H1 (cell line): ENCODE measurements at regions not wholly inside any gene's neighbourhood (a gene's known extent, or its start where the extent isn't known, plus 50 kb on each side); places are given as distances from the start of the nearest gene placed in this dataset.

Experiments used
- CTCF ChIA-PET: fragments of 300-600 bp; sonication (Branson Sonifier 250); formaldehyde crosslinking; loops from one replicate; lab custom pipeline; 2021; ENCODE audit not compliant: partially characterized antibody; lab: Charles Lee
- POLR2A ChIA-PET: fragments of 300-600 bp; sonication (Branson Sonifier 250); formaldehyde crosslinking; loops from one replicate; lab custom pipeline; 2021; ENCODE audit warnings: inconsistent platforms; ENCODE audit not compliant: partially characterized antibody; lab: Charles Lee
- DNase-seq, 2 experiments: peaks; one replicate each; pipeline versions ENCODE4 v3.0.0 to v3.0.0-alpha.2; 2010 to 2022; ENCODE audit warnings: low spot score in 2 of 2, low read depth in 1 of 2, mixed read lengths in 1 of 2
- FAIRE-seq: peaks from 2 replicates; lab custom pipeline; 2011; peaks lifted over from hg19 to GRCh38; lab: Jason Lieb, UNC
- H2AFZ ChIP-seq: 2 replicates; pipeline ENCODE4 v1.8.1; 2012; ENCODE audit warnings: low read length, inconsistent platforms
- H2AK5ac ChIP-seq: 2 replicates; pipeline ENCODE4 v1.6.1; 2013; ENCODE audit warnings: low read depth, low read length
- H2BK120ac ChIP-seq: replicated peaks from 2 replicates; pipeline ENCODE3; 2013; ENCODE audit warnings: low read depth, low read length, inconsistent platforms
- H2BK12ac ChIP-seq: 2 replicates; pipeline ENCODE4 v1.6.1; 2013; ENCODE audit warnings: low read depth, low read length
- H2BK15ac ChIP-seq: 2 replicates; pipeline ENCODE4 v1.6.1; 2013; ENCODE audit warnings: low read length
- H2BK20ac ChIP-seq: 2 replicates; pipeline ENCODE4 v1.6.1; 2013; ENCODE audit warnings: low read length
- H2BK5ac ChIP-seq: 2 replicates; pipeline ENCODE4 v1.6.1; 2013; ENCODE audit warnings: low read depth, low read length
- H3K14ac ChIP-seq: 2 replicates; pipeline ENCODE4 v1.6.1; 2013; ENCODE audit warnings: inconsistent platforms; ENCODE audit not compliant: insufficient read length
- H3K18ac ChIP-seq: 2 replicates; pipeline ENCODE4 v1.6.1; 2013; ENCODE audit warnings: low read length; ENCODE audit errors: extremely low read depth
- H3K23ac ChIP-seq: 2 replicates; pipeline ENCODE4 v1.6.1; 2013; ENCODE audit warnings: inconsistent platforms; ENCODE audit not compliant: insufficient read length
- H3K23me2 ChIP-seq: 2 replicates; pipeline ENCODE4 v1.6.1; 2013; ENCODE audit warnings: low read depth, low read length
- H3K27ac ChIP-seq: 2 replicates; pipeline ENCODE4 v1.6.1; 2011; ENCODE audit warnings: low read depth, low read length, inconsistent platforms
- H3K27me3 ChIP-seq, 4 experiments: replicated peaks in 1 of 4; 1 replicate in 1 of 4; 2 replicates in 3 of 4; pipeline versions ENCODE4 v1.6.1 to v1.8.1; 2011 to 2013; ENCODE audit warnings: low read length in 3 of 4, mild to moderate bottlenecking in 3 of 4, inconsistent platforms in 2 of 4, mixed read lengths in 2 of 4, moderate library complexity in 1 of 4; ENCODE audit not compliant: control insufficient read depth in 3 of 4, insufficient read depth in 3 of 4; ENCODE audit errors: extremely low read depth in 1 of 4
- H3K36me3 ChIP-seq, 4 experiments: 2 replicates each; pipeline versions ENCODE4 v1.6.1 to v1.8.1; 2011 to 2013; ENCODE audit warnings: mild to moderate bottlenecking in 4 of 4, low read length in 3 of 4, moderate library complexity in 2 of 4, control low read depth in 1 of 4, inconsistent platforms in 1 of 4; ENCODE audit not compliant: insufficient read depth in 4 of 4, control insufficient read depth in 2 of 4
- H3K4ac ChIP-seq: replicated peaks from 2 replicates; pipeline ENCODE3; 2013; ENCODE audit warnings: low read length, low read depth, mixed read lengths, inconsistent platforms; ENCODE audit not compliant: insufficient read length
- H3K4me1 ChIP-seq, 4 experiments: replicated peaks in 1 of 4; 1 replicate in 1 of 4; 2 replicates in 3 of 4; pipeline versions ENCODE4 v1.6.1 to v1.8.1; 2011 to 2013; ENCODE audit warnings: low read length in 3 of 4, inconsistent platforms in 2 of 4, mixed read lengths in 1 of 4; ENCODE audit not compliant: insufficient read depth in 4 of 4, control insufficient read depth in 3 of 4
- H3K4me2 ChIP-seq, 2 experiments: 2 replicates each; pipeline versions ENCODE4 v1.6.1 to v1.8.1; 2011 to 2013; ENCODE audit warnings: low read depth in 2 of 2, low read length in 2 of 2, control low read depth in 1 of 2, inconsistent platforms in 1 of 2, mild to moderate bottlenecking in 1 of 2; ENCODE audit not compliant: insufficient read depth in 1 of 2
- H3K4me3 ChIP-seq, 4 experiments: fragments of 200-600, 300-600 bp in 1 of 4; sonication (generic), shearing (Covaris generic), sonication (Bioruptor Twin) in 1 of 4; 2 replicates each; pipeline versions ENCODE4 v1.5.1 to v1.8.1; 2011 to 2016; ENCODE audit warnings: low read length in 4 of 4, low read depth in 3 of 4, control low read depth in 2 of 4, inconsistent platforms in 2 of 4, mild to moderate bottlenecking in 2 of 4, mixed read lengths in 1 of 4, moderate library complexity in 1 of 4; ENCODE audit not compliant: insufficient read depth in 2 of 4; ENCODE audit errors: extremely low read depth in 1 of 4
- H3K56ac ChIP-seq: replicated peaks from 2 replicates; pipeline ENCODE3; 2013; ENCODE audit warnings: low read depth, mild to moderate bottlenecking, mixed read lengths, low read length, inconsistent platforms; ENCODE audit not compliant: insufficient read length
- H3K79me1 ChIP-seq: 2 replicates; pipeline ENCODE4 v1.6.1; 2013; ENCODE audit warnings: low read depth, low read length, control low read depth
- H3K79me2 ChIP-seq, 2 experiments: 2 replicates each; pipeline versions ENCODE4 v1.6.1 to v1.8.1; 2012 to 2013; ENCODE audit warnings: low read length in 2 of 2, mild to moderate bottlenecking in 2 of 2, inconsistent platforms in 1 of 2; ENCODE audit not compliant: insufficient read depth in 2 of 2, control insufficient read depth in 1 of 2
- H3K9ac ChIP-seq, 4 experiments: replicated peaks in 1 of 4; 1 replicate in 1 of 4; 2 replicates in 3 of 4; pipeline versions ENCODE4 v1.6.1 to v1.8.1; 2011 to 2013; ENCODE audit warnings: low read depth in 3 of 4, low read length in 3 of 4, control low read depth in 2 of 4, mild to moderate bottlenecking in 2 of 4, moderate library complexity in 2 of 4, inconsistent platforms in 1 of 4; ENCODE audit errors: extremely low read depth in 1 of 4
- H3K9me3 ChIP-seq, 2 experiments: 2 replicates each; pipeline versions ENCODE4 v1.6.1 to v1.8.1; 2012 to 2013; ENCODE audit warnings: mild to moderate bottlenecking in 2 of 2, moderate library complexity in 2 of 2, control low read depth in 1 of 2, inconsistent platforms in 1 of 2, low read depth in 1 of 2, low read length in 1 of 2, mixed read lengths in 1 of 2; ENCODE audit not compliant: insufficient read depth in 2 of 2
- H4K20me1 ChIP-seq, 2 experiments: replicated peaks in 1 of 2; 2 replicates each; pipeline versions ENCODE3 to v1.8.1; 2011 to 2013; ENCODE audit warnings: inconsistent platforms in 2 of 2, low read length in 2 of 2, mild to moderate bottlenecking in 1 of 2; ENCODE audit not compliant: insufficient read depth in 2 of 2, control insufficient read depth in 1 of 2
- H4K5ac ChIP-seq: 2 replicates; pipeline ENCODE4 v1.6.1; 2013; ENCODE audit warnings: low read length, low read depth, mixed read lengths, inconsistent platforms; ENCODE audit not compliant: insufficient read length
- H4K8ac ChIP-seq: 2 replicates; pipeline ENCODE4 v1.8.0; 2013; ENCODE audit warnings: mild to moderate bottlenecking, moderate library complexity, low read length, inconsistent platforms; ENCODE audit not compliant: insufficient read depth; ENCODE audit errors: extremely low read depth
- H4K91ac ChIP-seq: replicated peaks from 2 replicates; pipeline ENCODE3; 2013; ENCODE audit warnings: low read length, mixed read lengths, inconsistent platforms; ENCODE audit not compliant: insufficient read length
- BCL11A ChIP-seq, 2 experiments: IDR thresholded peaks; one replicate each; pipeline ENCODE4 v1.6.1; 2011; ENCODE audit warnings: low read depth in 2 of 2, low read length in 2 of 2, mild to moderate bottlenecking in 2 of 2
- CEBPB ChIP-seq: IDR thresholded peaks from 2 replicates; pipeline ENCODE4 v1.6.1; 2012; ENCODE audit warnings: low read depth, low read length
- EGR1 ChIP-seq: IDR thresholded peaks from 2 replicates; pipeline ENCODE4 v1.6.1; 2011; ENCODE audit warnings: low read depth, low read length, borderline replicate concordance
- EP300 ChIP-seq, 2 experiments: IDR thresholded peaks; 1 replicate in 1 of 2; 2 replicates in 1 of 2; pipeline ENCODE4 v1.6.1; 2011 to 2012; ENCODE audit warnings: low read depth in 2 of 2, low read length in 2 of 2, mild to moderate bottlenecking in 2 of 2, borderline replicate concordance in 1 of 2, inconsistent platforms in 1 of 2, moderate library complexity in 1 of 2
- HDAC2 ChIP-seq, 2 experiments: fragments of 300-600 bp in 1 of 2; sonication (generic) in 1 of 2; IDR thresholded peaks; 2 replicates each; pipeline ENCODE4 v1.6.1; 2011 to 2012; ENCODE audit warnings: low read depth in 2 of 2, low read length in 2 of 2, mild to moderate bottlenecking in 2 of 2, moderate library complexity in 2 of 2, borderline replicate concordance in 1 of 2, inconsistent platforms in 1 of 2
- JUN ChIP-seq: IDR thresholded peaks from 2 replicates; pipeline ENCODE4 v1.6.1; 2011; ENCODE audit warnings: low read depth, mild to moderate bottlenecking, improper control_type of control experiment, low read length
- JUND ChIP-seq: IDR thresholded peaks from 2 replicates; pipeline ENCODE4 v1.6.1; 2011; ENCODE audit warnings: mild to moderate bottlenecking, improper control_type of control experiment, low read length
- MAFK ChIP-seq: IDR thresholded peaks from 2 replicates; pipeline ENCODE4 v1.6.1; 2012; ENCODE audit warnings: low read depth, mild to moderate bottlenecking, improper control_type of control experiment, low read length
- SIRT6 ChIP-seq: IDR thresholded peaks from one replicate; pipeline ENCODE4 v1.7.1; 2012; ENCODE audit warnings: low read length, inconsistent platforms
- SRF ChIP-seq: IDR thresholded peaks from 2 replicates; pipeline ENCODE4 v1.6.1; 2011; ENCODE audit warnings: mild to moderate bottlenecking, low read depth, low read length, moderate library complexity
- TEAD4 ChIP-seq: IDR thresholded peaks from 2 replicates; pipeline ENCODE4 v1.6.1; 2012; ENCODE audit warnings: low read depth, low read length, inconsistent platforms, mixed read lengths
- WGBS, 2 experiments: shearing (Covaris generic) in 1 of 2; methylation state at CpG; one replicate each; pipeline versions ENCODE4 v1.1.6 to v1.1.7; 2013 to 2015; ENCODE audit warnings: low lambda C conversion rate in 2 of 2, mixed read lengths in 2 of 2, inconsistent platforms in 1 of 2, low coverage in 1 of 2, missing lambda C conversion rate in 1 of 2; ENCODE audit not compliant: insufficient replicate concordance in 2 of 2, insufficient coverage in 1 of 2, insufficient read length in 1 of 2; ENCODE audit errors: extremely low coverage in 1 of 2, missing lambda C conversion rate in 1 of 2; 5-methylcytosine and 5-hydroxymethylcytosine counted together
- TF ChIP-seq, protein P1 (sequence below): IDR thresholded peaks from 2 replicates; pipeline ENCODE4 v1.6.1; 2012; ENCODE audit warnings: low read length, inconsistent platforms

GRCh38 chr14:43754838-43755237 lies 752.2 kb downstream of the FSCB start:
- no peak overlapping the region for H4K5ac ChIP-seq
- no peak overlapping the region for H2AFZ ChIP-seq
- no peaks in the 10 kb centered on the region for H4K20me1 ChIP-seq
- CTCF ChIA-PET = no interaction called here
- H3K9me3 ChIP-seq = no peaks in the 10 kb centered on the region
- no peaks in the 10 kb centered on the region for H3K79me1 ChIP-seq
- no peak overlapping the region; the same call in 1 of the 2 replicates for H2BK12ac ChIP-seq
- H3K36me3 ChIP-seq = peaks cover 0 to 9% (median 0%) of the 10 kb centered on the region in 4 experiments; a peak in 1 of 8 replicates
- peak overlapping the region in 1 of 2 experiments; percentile 2; a peak in 2 of 4 replicates for H3K4me2 ChIP-seq
- H3K14ac ChIP-seq = no peak overlapping the region
- FAIRE-seq (peak; percentile 93), DNase-seq (peak; percentile 42 to 47)
- no peak overlapping the region for H3K4ac ChIP-seq
- peaks cover 2 to 13% (median 4%) of the 10 kb centered on the region in 4 experiments; a peak in 3 of 7 replicates for H3K4me1 ChIP-seq
- H3K27me3 ChIP-seq = no peaks in the 10 kb centered on the region
- 0 out of 8 replicates have a peak overlapping the region, but pooled peaks of 1 of the 4 experiments have one; percentile 8 for H3K4me3 ChIP-seq
- no peak overlapping the region for H2BK120ac ChIP-seq
- H2AK5ac ChIP-seq = no peak overlapping the region
- H4K91ac ChIP-seq = no peak overlapping the region
- H2BK15ac ChIP-seq = no peak overlapping the region
- H3K23ac ChIP-seq = no peak overlapping the region
- H3K9ac ChIP-seq = no peak overlapping the region
- no peaks in the 10 kb centered on the region for H3K79me2 ChIP-seq
- WGBS, 2 experiments = 23% methylated on average over 3 of the region's 3 CpGs; no CpG with 5 or more reads in 1 of the 2 experiments
- no peak overlapping the region for H2BK20ac ChIP-seq
- POLR2A ChIA-PET = interaction anchor here (1.0 kb wide), 1 partner anchor 25 kb away, joined by 4 read pairs; no protein-coding TSS in a partner anchor
- H2BK5ac ChIP-seq = no peak overlapping the region
- peak overlapping the region; percentile 53; the same call in 1 of the 2 replicates for H3K27ac ChIP-seq
- no peak overlapping the region for H4K8ac ChIP-seq
- no peaks in the 10 kb centered on the region; the same call in 1 of the 2 replicates for H3K23me2 ChIP-seq
- no peak overlapping the region for H3K56ac ChIP-seq
- H3K18ac ChIP-seq = no peak overlapping the region; the same call in 1 of the 2 replicates
- TF ChIP-seq MAFK (no peak), SIRT6 (no peak), SRF (no peak), HDAC2 (IDR thresholded peaks at IDR 0.05; ENCODE audit: borderline replicate concordance in 1 of 2, low read depth in 2 of 2, low read length in 2 of 2) (peak in 1 of 2 experiments; percentile 52; a peak in 1 of 4 replicates), BCL11A (IDR thresholded peaks at IDR 0.05; ENCODE audit: low read depth in 2 of 2, low read length in 2 of 2) (peak in 1 of 2 experiments; percentile 51), CEBPB (peak; percentile 73), EP300 (IDR thresholded peaks at IDR 0.05; ENCODE audit: borderline replicate concordance in 1 of 2, low read depth in 2 of 2, low read length in 2 of 2) (no peak), JUN (peak; percentile 94), JUND (peak; percentile 93), EGR1 (no peak), TEAD4 (peak; percentile 51; the same call in 1 of the 2 replicates)
- TF ChIP-seq, protein P1, sequence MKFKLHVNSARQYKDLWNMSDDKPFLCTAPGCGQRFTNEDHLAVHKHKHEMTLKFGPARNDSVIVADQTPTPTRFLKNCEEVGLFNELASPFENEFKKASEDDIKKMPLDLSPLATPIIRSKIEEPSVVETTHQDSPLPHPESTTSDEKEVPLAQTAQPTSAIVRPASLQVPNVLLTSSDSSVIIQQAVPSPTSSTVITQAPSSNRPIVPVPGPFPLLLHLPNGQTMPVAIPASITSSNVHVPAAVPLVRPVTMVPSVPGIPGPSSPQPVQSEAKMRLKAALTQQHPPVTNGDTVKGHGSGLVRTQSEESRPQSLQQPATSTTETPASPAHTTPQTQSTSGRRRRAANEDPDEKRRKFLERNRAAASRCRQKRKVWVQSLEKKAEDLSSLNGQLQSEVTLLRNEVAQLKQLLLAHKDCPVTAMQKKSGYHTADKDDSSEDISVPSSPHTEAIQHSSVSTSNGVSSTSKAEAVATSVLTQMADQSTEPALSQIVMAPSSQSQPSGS = peak; percentile 57; the same call in 1 of the 2 replicates
